GM23338 (cell line): ENCODE measurements at regions not wholly inside any gene's neighbourhood (a gene's known extent, or its start where the extent isn't known, plus 50 kb on each side); places are given as distances from the start of the nearest gene placed in this dataset.

Experiments used
- ETS1 ChIP-seq: IDR thresholded peaks from 2 replicates; pipeline ENCODE4 v1.6.1; 2016; ENCODE audit warnings: antibody characterized with exemption
- JUNB ChIP-seq: IDR thresholded peaks from one replicate; pipeline ENCODE4 v1.6.1; 2016; ENCODE audit warnings: antibody characterized with exemption; ENCODE audit not compliant: unreplicated experiment

GRCh38 chr5:124341066-124341858 lies 405.2 kb downstream of the ZNF608 start:
- TF ChIP-seq ETS1 = no peak
- TF ChIP-seq JUNB = no peak
